ENCODE measurements at regions not wholly inside any gene's neighbourhood (a gene's known extent, or its start where the extent isn't known, plus 50 kb on each side); places are given as distances from the start of the nearest gene placed in this dataset.

DNA sequence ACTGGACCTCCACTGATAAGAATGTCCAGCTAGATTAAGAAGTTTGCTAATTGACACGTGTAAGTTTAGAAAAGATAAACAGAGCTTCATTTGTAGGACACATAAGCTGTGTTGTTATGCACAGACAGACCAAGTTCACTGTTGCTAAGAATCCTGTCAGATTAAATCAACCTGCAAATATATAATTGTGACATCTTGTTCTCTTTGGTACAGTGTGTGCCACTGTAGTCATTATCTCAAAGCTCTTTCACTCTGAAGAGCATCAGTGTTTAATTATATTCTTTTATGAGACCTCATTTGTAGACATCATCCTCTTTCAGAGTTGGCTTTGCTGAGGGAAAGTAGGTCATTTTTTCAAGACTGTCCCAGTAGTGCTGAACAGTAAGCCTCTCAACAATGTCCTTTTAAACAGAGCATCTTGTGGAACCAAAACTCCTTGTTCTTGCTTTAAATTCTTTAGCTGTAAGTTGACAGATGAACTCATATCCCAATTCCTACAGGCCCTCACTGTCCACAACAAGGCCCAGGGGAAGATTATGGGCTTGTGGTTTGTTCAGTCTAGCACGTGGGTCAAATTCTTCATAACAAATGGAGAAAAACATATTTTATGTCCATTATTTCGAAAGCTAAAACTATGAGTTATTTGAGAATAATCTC lies 252.4 kb downstream of the HDGFL1 start:
- H3K9me2 ChIP-seq (ENCODE audit: low read depth, low read length), result no peaks in the 10 kb centered on the region
- H3K4me1 ChIP-seq (ENCODE audit: insufficient read depth, low read length, severe bottlenecking), result peaks cover 4% of the 10 kb centered on the region
- TF ChIP-seq CTCF (IDR thresholded peaks at IDR 0.05; ENCODE audit: low read length), result no peak
- TF ChIP-seq EZH2 (IDR thresholded peaks at IDR 0.05; ENCODE audit: borderline replicate concordance, low read length), result no peak
- H3F3A ChIP-seq (ENCODE audit: insufficient read depth, low read length), result no peaks in the 10 kb centered on the region
- no peaks in the 10 kb centered on the region for H3K27me3 ChIP-seq (ENCODE audit: insufficient read depth, low read length)
- no peak overlapping the region for H3K27ac ChIP-seq (ENCODE audit: low read depth, low read length, poor library complexity, severe bottlenecking)
- no peak overlapping the region for H3K4me3 ChIP-seq (ENCODE audit: low read depth, low read length, poor library complexity, severe bottlenecking)
- no peaks in the 10 kb centered on the region for H3K9me3 ChIP-seq (ENCODE audit: low read length)
- H3K36me3 ChIP-seq (ENCODE audit: insufficient read depth, low read length), result no peaks in the 10 kb centered on the region
- no peak overlapping the region for H3K9ac ChIP-seq (ENCODE audit: low read length)
- no peaks in the 10 kb centered on the region for H3K79me2 ChIP-seq (ENCODE audit: insufficient read depth, low read length)
- H3K4me2 ChIP-seq (ENCODE audit: low read length), result no peak overlapping the region
- H4K20me1 ChIP-seq (ENCODE audit: insufficient read depth, low read length), result no peaks in the 10 kb centered on the region
- H2AFZ ChIP-seq (ENCODE audit: low read length), result no peak overlapping the region

GRCh38 chr6:22825210-22825609 lies 255.8 kb downstream of the HDGFL1 start:
- Histone ChIP-seq H3K27ac (ENCODE audit: low read depth, low read length, poor library complexity, severe bottlenecking) (no peak overlapping the region), H3K36me3 (ENCODE audit: insufficient read depth, low read length) (no peaks in the 10 kb centered on the region)

GRCh38 chr6:22826961-22827360 lies 257.6 kb downstream of the HDGFL1 start:
- no peaks in the 10 kb centered on the region for H3K27me3 ChIP-seq (ENCODE audit: insufficient read depth, low read length)
- H2AFZ ChIP-seq (ENCODE audit: low read length), result no peak overlapping the region
- H3K9me3 ChIP-seq (ENCODE audit: low read length), result no peaks in the 10 kb centered on the region
- no peaks in the 10 kb centered on the region for H3F3A ChIP-seq (ENCODE audit: insufficient read depth, low read length)
- no peaks in the 10 kb centered on the region for H4K20me1 ChIP-seq (ENCODE audit: insufficient read depth, low read length)
- no peaks in the 10 kb centered on the region for H3K9me2 ChIP-seq (ENCODE audit: low read depth, low read length)
- no peak overlapping the region for H3K27ac ChIP-seq (ENCODE audit: low read depth, low read length, poor library complexity, severe bottlenecking)
- H3K9ac ChIP-seq (ENCODE audit: low read length), result no peak overlapping the region
- no peaks in the 10 kb centered on the region for H3K4me1 ChIP-seq (ENCODE audit: insufficient read depth, low read length, severe bottlenecking)
- H3K4me2 ChIP-seq (ENCODE audit: low read length), result no peak overlapping the region
- no peaks in the 10 kb centered on the region for H3K36me3 ChIP-seq (ENCODE audit: insufficient read depth, low read length)
- TF ChIP-seq EZH2 (IDR thresholded peaks at IDR 0.05; ENCODE audit: borderline replicate concordance, low read length) (no peak), CTCF (IDR thresholded peaks at IDR 0.05; ENCODE audit: low read length) (no peak)
- no peaks in the 10 kb centered on the region for H3K79me2 ChIP-seq (ENCODE audit: insufficient read depth, low read length)
- no peak overlapping the region for H3K4me3 ChIP-seq (ENCODE audit: low read depth, low read length, poor library complexity, severe bottlenecking)

More at GRCh38 chr6:22825210-22825609, 255.8 kb downstream of the HDGFL1 start:
- H3K4me2 ChIP-seq (ENCODE audit: low read length), result no peak overlapping the region
- no peak overlapping the region for H3K9ac ChIP-seq (ENCODE audit: low read length)
- no peak overlapping the region for H3K4me3 ChIP-seq (ENCODE audit: low read depth, low read length, poor library complexity, severe bottlenecking)
- H2AFZ ChIP-seq (ENCODE audit: low read length), result no peak overlapping the region
- no peaks in the 10 kb centered on the region for H4K20me1 ChIP-seq (ENCODE audit: insufficient read depth, low read length)
- H3K27me3 ChIP-seq (ENCODE audit: insufficient read depth, low read length), result no peaks in the 10 kb centered on the region
- H3K9me2 ChIP-seq (ENCODE audit: low read depth, low read length), result no peaks in the 10 kb centered on the region
- H3K4me1 ChIP-seq (ENCODE audit: insufficient read depth, low read length, severe bottlenecking), result peaks cover under 1% of the 10 kb centered on the region
- H3K79me2 ChIP-seq (ENCODE audit: insufficient read depth, low read length), result no peaks in the 10 kb centered on the region
- H3K9me3 ChIP-seq (ENCODE audit: low read length), result no peaks in the 10 kb centered on the region
- TF ChIP-seq EZH2 (IDR thresholded peaks at IDR 0.05; ENCODE audit: borderline replicate concordance, low read length) (no peak), CTCF (IDR thresholded peaks at IDR 0.05; ENCODE audit: low read length) (no peak)
- H3F3A ChIP-seq (ENCODE audit: insufficient read depth, low read length), result no peaks in the 10 kb centered on the region

Measured in OCI-LY1 (cell line).